Islet of Langerhans (tissue), 1 donor: ENCODE measurements at regions not wholly inside any gene's neighbourhood (a gene's known extent, or its start where the extent isn't known, plus 50 kb on each side); places are given as distances from the start of the nearest gene placed in this dataset.

ENCODE experiments used
- FAIRE-seq: peaks from one replicate; lab custom pipeline; 2011; peaks lifted over from hg19 to GRCh38; lab: Jason Lieb, UNC

DNA sequence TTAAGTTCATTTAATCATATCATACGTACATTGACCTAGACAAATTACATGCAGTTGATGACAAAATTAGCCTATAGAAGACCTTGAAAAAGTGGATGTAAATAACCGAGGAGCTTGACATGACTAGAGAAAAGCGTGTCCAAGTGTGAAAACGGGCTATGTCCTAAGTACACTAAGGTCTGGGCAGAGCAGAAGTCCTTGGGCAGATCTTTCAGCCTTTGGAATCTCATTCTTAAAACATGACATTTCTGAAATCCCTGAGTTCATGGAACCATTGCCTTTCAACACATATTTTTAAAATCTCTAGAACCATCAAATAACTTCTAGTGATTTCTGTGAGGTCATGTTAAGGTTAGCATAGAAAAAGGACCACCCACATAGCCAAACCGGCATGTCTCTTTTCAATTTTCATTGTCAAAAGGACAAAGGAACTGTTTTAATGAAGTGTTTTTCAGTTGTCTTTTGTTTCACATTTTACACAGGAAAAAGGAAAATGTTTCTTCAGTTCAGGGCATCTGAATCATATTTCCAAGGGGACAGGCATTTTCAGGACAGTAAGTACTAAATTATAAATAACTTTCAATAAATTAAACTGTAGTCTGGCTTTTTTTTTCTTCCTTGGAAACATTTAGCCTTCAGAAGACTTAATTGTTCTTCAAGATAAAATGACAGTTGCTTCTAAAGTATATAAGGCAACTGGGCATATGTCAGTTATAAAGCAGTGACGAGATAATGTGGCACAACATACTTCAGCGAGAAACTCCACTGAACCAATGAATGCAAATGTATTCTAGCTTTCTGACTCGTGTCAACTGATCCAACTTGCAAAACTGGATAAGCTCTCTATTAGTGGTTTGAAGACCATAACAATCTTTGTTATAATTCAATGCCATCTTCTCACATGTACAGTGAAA lies 416.8 kb downstream of the NFIB start:
- FAIRE-seq = no peak

DNA sequence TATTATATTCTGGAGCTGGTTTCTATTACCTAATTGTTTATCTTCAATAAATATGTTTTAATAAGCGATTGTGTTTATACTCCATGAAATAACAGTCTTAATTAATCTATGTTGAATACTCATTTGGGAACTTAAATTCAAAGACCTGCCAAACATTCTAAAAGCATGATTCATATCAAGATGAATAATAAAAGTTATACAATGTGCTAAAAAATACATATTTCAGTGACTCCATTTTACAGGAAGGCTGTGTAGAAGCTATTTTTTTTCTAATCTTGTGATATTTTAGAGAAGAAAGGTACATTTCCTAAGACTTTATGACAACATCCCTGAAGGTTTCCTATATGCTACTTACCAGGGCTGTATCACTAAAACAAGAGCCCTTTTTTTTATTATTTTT lies 417.9 kb downstream of the NFIB start:
- FAIRE-seq = no peak

DNA sequence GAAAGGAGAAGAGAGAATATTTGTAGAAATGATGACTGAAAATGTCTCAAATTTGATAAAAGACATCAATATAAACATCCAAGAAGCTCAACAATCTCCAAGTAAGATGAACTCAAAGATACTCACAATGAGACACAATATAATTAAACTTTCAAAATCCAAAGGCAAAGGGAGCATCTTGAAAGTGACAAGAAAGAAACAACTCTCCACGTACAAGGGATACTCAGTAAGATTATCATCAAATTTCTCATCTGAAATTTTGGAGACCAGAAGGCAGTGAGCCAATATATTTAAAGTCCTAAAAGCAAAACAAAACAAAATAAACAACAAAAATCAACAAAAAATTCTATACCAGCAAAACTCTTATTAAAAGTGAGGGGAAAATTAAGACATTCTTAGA lies 428.7 kb downstream of the NFIB start:
- no peak for FAIRE-seq

DNA sequence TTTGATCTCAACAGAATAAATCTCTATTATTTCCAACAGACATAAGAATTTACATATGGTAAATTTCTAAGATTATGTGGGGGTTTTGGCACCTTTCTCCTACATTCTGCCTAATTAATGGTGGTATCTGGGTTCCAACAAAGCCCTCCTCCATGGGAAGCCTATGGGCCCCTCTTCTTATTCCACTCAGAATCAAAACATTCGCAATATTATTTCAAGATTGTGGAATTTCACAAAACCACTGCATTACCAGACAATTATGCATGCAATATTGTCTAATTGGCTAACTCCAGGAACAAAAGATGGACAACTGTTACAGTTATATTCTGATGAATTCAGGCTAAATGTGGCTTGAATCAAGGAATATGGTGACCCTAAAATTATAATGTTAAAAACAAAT lies 434.0 kb downstream of the NFIB start:
- no peak for FAIRE-seq

DNA sequence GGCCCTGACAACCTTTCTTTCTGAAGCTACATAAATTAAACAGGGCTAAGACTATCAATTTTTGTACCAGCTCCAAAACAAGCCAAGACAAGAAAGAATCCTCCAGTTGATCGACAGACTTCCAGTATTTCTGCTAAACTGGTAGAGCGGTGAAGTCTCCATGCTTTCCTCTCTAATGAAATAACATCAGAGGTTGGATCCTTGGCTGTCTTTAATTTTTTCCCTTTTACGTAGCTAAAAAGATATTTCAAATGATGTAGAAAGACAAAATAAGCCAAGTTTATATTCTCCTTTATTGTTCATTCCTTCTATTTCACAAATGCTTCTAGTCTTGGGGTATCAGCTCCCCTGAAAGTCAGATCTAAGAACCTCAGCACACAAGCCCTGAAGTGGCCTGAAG lies 434.9 kb downstream of the NFIB start:
- no peak for FAIRE-seq

DNA sequence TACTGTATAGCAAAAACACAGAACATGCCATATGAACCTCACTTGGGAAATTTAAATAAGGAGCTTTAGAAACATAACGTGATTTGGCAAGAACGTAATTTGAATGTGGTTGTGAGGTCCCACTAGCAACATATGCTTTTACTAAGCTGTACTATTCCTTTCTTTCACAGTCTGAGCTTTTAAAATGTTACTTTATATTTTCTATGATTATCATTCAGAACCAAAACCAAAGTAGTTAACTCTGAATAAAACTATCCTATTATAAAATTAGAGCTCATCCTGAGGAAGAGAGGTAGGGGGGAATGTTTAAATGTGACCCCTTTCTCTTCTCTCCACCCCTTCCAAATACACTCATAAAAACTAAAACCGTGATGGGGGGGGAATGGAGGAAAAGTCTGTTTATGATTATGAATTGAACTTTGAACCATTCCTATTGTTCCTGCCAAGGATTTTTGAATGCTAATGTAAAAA lies 435.7 kb downstream of the NFIB start:
- no peak for FAIRE-seq

DNA sequence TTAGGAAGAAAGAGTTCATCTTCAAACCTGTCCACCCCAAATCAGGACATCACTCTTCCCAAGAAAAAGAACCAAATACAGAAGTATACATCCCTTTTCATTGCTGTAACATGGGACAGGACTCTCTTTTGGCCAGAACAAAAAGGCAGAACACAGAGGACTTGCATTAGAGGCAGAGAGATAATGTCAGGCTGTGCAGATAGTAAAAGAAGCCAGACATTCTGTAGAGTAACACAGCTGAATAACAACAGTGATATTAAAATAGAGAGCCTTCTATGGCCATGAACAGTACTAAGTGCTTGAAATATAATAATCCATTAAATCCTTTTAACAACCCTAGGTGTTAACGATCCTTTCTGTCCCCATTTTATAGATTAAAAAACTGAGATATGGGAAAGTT lies 437.2 kb downstream of the NFIB start:
- no peak for FAIRE-seq

DNA sequence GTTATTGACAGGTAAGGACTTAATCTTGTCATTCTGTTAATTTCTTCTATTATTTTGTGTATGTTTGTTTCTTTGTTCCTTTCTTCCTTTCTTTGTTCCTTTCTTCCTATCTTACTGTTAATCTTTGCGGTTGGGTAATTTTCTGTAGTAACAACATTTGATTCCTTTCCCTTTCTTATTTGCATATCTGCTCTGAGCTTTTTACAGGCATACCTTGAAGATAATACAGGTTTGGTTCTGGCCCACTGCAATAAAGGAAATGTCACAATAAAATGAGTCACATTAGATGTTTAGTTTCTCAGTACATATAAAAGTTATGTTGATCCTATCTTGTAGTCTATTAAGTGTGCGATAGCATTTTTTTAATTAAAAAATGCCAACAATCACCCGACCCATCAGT lies 440.7 kb downstream of the NFIB start:
- FAIRE-seq = no peak

DNA sequence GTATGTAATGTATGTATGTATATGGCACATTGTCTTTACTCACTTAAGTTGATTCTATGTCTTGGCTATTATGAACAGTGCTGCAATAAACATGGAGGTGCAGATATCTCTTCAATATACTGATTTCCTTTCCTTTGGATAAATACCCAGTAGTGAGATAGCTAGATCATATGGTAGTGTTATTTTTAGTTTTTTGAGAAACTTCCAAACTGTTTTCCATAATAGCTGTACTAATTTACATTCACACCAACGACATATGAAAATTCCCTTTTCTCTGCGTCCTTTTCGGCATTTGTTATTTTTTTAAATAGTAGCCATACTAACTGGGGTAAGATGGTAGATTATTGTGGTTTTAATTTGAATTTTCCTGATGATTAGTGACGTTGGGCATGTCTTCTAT lies 445.6 kb downstream of the NFIB start:
- no peak for FAIRE-seq

DNA sequence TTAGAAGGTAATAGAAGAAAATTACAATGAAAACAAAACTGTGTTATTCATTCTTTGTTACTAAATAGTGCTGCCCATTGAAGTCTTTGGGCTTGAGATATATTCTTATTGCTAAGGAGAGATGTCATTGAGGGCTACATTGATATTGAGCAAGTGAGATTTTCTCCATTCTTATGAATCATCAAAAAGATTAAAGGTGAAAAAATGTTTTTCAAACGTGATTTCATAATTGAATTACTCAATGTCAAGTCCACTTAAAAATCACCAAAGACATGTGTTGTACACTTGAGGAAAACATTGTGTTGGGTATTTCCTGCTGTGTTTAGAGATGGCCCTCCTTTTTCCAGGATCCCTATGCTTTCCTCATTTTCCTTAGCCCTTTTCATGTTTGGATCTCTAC lies 448.1 kb downstream of the NFIB start:
- no peak for FAIRE-seq

DNA sequence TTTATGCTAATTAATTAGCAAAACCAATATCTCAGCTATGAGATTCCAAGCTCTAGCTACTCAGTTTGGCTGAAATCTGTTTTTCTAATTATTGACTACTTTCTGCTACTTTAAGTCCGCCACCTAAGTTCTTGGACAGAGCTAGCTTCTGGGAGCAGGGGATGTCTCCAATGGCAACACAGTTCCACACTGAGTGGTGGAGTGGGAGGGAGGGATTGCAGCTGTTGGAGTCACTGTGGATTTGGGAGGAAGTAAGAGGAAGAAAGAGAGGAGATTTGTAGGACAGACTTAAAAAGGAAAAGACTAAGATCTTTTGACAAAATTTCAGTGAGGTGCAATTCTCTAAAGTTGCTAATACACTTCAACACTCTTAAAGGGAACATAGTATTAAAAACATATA lies 450.8 kb downstream of the NFIB start:
- FAIRE-seq = no peak

DNA sequence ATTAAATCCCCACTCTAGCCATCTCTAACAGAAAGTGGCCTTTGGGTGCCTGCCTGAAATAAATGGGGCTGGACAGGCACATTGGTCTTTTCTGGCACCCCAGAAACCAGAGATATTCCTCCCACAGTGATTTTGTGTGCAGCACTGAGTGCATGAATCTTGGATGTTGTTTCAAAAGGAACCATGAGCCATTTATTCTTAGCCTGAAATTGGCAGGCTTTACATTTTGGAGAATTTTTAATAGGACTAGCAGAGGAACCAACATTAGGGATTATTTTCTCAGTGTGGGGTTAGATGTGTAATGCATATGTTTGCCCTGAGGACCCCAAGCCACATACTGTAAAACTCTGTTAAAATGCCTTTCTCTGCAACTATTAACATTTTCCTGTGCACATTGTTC lies 451.3 kb downstream of the NFIB start:
- no peak for FAIRE-seq

DNA sequence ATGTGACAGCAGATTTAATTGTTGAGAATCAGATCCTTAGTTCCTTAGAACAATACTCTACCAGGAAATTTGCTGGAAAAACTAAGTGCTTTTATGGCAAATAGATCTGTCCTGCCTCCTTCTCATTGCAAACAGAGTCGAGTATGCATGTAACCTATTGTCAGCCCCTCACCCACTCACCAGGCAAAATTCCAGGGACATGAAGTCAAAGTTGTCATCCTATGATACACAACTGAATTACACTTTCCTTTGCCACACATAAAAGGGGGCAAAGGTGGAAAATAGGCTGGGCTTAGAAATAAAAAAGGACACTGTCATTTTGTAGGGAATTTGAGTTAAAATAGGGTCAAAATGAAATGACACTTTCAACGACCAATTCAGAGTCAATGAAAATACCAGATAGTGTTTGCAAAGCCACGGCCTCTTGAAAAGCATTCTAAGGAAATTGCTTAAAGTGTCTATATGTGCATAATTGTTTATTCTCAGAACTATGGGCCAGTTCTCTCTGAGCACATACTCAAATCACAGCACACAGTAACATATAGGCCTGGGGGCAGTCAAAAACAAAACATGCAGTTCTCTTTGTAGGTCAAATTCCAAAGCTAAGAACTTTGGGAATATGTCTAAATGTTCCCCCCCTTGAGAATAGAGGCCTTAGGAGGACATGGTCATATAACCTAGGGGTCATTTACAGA lies 452.8 kb downstream of the NFIB start:
- no peak for FAIRE-seq

DNA sequence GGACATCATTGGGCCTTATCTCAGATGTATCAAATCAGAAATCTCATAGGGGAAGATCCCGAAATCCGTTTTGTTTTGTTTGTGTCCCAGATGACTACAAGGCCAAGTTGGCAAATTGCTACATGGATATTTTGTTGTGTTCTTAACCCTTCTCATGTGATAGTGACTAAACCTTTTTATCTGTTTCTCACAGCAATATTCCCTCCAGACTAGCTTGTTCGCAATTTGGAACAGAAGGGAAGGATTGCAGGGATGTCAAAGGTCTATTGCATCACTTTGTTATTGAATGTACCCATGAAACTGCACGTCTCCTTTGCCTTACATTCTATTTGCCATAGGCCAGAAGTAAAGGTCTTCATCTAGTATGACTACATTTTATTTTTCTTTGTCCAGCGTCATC lies 453.9 kb downstream of the NFIB start:
- FAIRE-seq = no peak

DNA sequence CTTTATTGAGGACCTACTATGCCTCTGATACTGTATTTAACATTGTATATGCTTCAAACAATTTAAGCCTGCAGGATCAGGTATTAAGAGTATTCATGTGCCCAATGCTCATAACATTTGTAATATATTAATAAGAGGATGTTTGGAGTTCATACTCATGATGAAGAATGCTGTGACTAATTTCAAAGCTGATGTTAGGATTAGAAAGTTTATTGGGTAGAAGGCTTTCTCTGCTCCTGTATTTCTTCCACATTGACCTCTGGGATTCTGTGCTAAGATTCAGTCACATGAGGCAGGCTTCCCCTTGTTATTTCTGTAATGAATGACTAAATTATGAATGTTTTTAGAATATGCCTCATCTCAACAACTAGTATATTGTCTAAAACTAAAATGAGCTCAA lies 456.4 kb downstream of the NFIB start:
- FAIRE-seq = no peak

DNA sequence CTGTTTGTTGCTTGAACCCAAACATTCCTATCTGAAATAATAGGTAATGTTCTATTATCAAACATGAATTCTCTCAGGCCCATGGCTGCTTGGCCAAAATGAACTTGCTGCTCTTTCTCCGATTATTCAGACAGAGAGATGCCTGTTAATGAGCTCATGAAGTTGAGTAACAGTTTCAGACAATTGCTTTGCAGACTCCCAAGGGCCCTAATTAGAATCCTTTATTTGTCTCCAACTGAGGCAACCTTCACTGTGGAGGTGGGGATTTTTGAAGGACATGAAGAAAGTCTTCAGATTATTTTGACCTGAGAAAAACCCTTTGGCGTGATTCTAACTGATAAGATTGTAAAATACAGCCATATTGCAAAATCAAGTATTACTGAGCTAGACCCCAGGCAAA lies 466.7 kb downstream of the NFIB start:
- no peak for FAIRE-seq

DNA sequence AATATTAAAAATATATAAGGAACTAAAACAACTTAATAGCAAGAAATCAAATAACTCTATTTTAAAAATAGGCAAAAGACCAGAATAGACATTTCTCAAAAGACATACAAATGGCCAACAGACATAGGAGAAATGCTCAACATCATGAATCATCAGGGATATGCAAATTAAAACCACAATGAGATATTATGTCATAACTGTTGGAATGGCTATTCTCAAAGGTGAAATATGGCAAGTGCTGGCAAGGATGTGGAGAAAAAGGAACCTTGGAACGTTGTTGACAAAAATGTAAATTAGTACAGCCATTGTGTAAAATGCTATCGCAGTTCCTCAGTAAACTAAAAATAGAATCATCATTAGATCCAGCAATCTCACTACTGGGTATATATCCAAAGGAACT lies 468.5 kb downstream of the NFIB start:
- FAIRE-seq = no peak

DNA sequence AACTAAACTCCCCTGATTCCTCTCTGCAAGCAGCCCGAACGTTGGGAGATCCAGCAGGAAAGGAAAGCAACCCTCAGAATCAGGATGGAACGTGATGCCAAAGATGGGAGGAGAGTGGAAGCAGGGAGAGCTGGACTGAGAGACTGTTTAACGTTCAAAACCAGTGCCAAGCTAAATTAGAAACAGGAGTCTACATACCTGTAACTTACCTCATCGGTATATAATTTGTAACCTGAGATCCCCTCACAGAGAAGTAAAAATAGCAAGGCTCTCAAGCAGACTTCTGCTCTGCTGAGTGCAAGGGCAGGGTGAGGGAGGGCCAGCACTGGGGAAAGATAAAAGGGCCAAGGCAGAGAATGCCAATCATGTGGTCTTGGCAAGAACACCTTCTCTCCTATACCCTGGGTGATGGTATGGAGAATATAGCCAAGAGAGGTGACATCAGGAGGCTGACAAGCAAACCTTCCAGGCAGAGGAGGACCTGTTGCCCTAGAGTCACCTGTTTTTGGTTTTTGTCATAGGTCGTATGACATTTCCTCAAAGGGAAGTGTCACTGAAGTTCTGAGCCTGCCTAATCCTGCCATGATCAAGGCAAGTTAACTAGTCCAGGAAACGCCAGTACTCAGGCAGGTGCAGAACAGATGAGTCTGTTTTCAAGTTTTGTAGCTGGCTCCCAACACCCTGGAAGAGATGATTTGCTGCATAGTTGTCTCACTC lies 472.0 kb downstream of the NFIB start:
- no peak for FAIRE-seq

DNA sequence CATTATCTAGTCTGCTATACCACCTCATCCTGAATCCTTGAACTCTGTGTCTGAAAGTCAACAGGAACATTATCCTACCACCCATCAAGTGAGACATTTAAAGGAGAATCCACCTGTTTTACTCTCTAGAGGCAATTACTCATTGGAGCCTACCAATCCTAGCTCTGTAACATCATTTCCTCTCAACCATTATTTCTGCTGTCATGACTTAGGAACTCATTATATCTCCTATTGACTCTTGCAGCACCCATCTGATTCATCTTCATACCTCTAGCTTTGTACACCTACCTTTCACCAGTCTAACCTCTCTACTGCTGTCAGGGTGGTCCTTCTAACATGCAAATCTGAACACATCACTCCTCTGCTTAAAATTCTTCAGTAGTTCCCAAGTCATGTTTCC lies 481.5 kb downstream of the NFIB start:
- FAIRE-seq = no peak

DNA sequence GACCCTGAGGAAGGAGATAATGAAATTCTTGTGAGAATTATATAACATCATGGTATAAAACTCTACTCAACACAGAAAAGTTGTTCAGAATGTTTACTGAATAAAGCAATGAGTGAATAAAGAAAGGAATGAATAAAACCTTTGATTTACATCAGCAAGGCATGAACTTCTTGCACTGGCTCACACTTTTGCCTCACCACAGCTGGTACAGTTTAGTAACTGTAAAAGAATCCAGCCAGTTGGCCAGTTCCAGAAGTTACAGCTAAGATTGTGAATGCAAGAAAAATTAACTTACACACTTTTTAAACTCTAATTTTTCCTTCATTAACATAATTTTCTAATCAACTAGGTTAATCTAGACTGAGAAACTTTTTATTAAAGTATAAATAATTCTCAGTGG lies 490.9 kb downstream of the NFIB start:
- FAIRE-seq = no peak

DNA sequence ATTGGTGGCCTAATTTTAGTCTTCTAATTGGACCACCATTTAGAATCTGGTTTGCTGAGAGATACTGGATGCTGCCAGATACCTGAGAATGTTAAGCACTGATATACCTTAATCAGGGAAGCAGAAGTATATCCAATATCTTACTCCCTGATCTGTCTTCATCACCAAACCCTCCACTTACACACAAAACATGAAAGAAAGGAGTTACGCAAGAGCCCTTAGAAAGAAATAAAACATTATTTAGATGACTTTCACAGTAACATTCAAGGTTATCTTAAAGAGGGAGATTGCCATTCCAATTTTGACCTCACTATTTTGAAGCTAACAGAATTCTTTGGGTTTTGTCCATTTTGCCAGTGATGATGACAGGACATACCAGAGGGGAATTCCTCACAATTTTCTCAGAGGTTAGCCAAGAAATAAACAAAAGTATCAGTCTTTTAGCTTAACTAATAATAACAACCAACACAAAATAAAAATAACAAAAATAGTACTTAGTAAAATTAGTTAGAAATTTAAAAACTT lies 496.1 kb downstream of the NFIB start:
- no peak for FAIRE-seq

DNA sequence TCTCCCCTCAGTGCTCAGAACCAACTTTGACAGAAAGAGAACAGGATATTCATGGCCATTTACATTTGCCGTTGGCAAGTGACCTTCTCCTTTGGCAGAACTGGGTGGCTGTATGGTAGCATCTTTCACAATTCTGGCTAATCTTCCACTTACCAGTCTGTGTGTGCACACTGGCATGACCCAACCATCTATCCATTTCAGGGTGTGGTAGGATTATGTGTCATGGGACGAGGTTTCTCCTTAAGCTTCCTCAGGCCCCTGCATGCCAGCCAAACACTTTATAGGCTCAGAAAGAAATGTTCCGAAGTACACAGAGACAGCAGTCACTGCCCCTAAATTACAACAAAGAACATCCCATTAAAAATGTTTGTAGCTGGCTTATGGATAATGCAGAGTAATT lies 497.1 kb downstream of the NFIB start:
- no peak for FAIRE-seq
